Mucosa of descending colon (tissue), 3 donors: ENCODE measurements at regions not wholly inside any gene's neighbourhood (a gene's known extent, or its start where the extent isn't known, plus 50 kb on each side); places are given as distances from the start of the nearest gene placed in this dataset.

ENCODE experiments used
- ATAC-seq: fragments of 200-7000 bp; cut with Tn5 transposase; one replicate; pipeline ENCODE4 v1.9.1; 2020; ENCODE audit warnings: mild to moderate bottlenecking, moderate library complexity
- DNase-seq, 3 donors: peaks; one replicate each; pipeline ENCODE4 v3.0.0-alpha.2; 2020
- H3K36me3 ChIP-seq: fragments of 200-600 bp; one replicate; pipeline ENCODE4 v1.8.0; 2021; ENCODE audit warnings: low read depth, mild to moderate bottlenecking
- H3K4me1 ChIP-seq: fragments of 200-600 bp; one replicate; pipeline ENCODE4 v1.8.0; 2021; ENCODE audit warnings: low read depth, mild to moderate bottlenecking
- H3K4me3 ChIP-seq: fragments of 200-600 bp; one replicate; pipeline ENCODE4 v1.8.0; 2021; ENCODE audit warnings: mild to moderate bottlenecking
- H3K9me3 ChIP-seq: fragments of 200-600 bp; one replicate; pipeline ENCODE4 v1.8.0; 2021; ENCODE audit warnings: mild to moderate bottlenecking
- CTCF ChIP-seq: fragments of 200-600 bp; IDR thresholded peaks from one replicate; pipeline ENCODE4 v1.8.0; 2022; ENCODE audit warnings: antibody characterized with exemption, mild to moderate bottlenecking
- intact Hi-C, 2 donors: fragments of 100-400 bp; cut with DNase I in 1 of 2; cut with micrococcal nuclease in 1 of 2; formaldehyde crosslinking; loops; one replicate each; pipeline versions ENCODE4 v1.11.0 to v1.11.1; 2022; cut with DNase I, micrococcal nuclease
- donor health status: DM: no; HTN: no; CAD: no; lungs with moderate emphysema.
- donor health status: DM: no; HTN: no; CAD: no.
- donor health status: DM: no; HTN: yes; CAD: no.

- H3K36me3 ChIP-seq, result no peaks in the 10 kb centered on the region
These were observed 670.0 kb upstream of the KIRREL3 start for GRCh38 chr11:127670374-127671119.

DNA sequence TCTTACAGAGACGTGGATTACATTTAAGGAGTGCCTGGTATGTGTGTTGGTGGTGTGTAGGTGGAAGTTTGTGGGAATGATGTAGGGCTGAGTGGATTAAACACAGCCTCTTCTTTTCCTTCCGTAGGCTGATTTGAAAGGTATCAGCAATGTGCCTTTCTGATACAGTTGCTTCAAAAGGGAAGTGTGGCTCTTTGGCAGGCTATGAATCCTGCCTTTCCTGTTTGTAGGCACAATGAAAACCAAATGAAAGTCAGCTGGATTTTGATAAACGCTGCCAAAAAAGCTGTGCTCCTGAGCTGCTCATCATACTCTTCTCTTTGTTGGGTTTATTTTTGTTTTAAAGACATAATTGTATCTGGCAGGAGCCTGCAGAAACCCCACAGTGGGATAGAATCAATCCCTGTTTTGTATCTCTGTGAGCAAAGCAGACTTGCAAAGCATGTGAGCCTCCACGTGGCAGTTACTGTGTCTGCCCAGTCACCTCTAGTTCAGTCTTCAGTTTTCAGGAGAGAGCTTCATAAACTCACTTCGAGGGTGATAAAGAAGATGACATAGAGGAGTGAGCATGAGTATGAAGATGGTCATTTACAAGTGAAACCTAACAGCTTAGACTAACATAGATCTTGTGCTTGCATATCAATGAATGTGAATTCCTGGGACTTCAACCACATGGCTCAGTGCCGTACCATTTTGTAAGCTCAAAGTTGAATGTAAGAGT, 655.7 kb upstream of the KIRREL3 start:
- H3K9me3 ChIP-seq, result peaks cover 6% of the 10 kb centered on the region
- DNase-seq (no peak), ATAC-seq (no peak)
- no peak overlapping the region for H3K4me3 ChIP-seq
- no peaks in the 10 kb centered on the region for H3K36me3 ChIP-seq
- H3K4me1 ChIP-seq, result no peaks in the 10 kb centered on the region
- intact Hi-C loops, result no loop called here
- no peak for TF ChIP-seq CTCF

More at GRCh38 chr11:127670374-127671119, 670.0 kb upstream of the KIRREL3 start:
- no peak overlapping the region for H3K4me3 ChIP-seq
- DNase-seq (no peak), ATAC-seq (no peak)
- H3K4me1 ChIP-seq, result peaks cover under 1% of the 10 kb centered on the region
- no peaks in the 10 kb centered on the region for H3K9me3 ChIP-seq
- intact Hi-C loops, result no loop called here
- TF ChIP-seq CTCF, result no peak

DNA sequence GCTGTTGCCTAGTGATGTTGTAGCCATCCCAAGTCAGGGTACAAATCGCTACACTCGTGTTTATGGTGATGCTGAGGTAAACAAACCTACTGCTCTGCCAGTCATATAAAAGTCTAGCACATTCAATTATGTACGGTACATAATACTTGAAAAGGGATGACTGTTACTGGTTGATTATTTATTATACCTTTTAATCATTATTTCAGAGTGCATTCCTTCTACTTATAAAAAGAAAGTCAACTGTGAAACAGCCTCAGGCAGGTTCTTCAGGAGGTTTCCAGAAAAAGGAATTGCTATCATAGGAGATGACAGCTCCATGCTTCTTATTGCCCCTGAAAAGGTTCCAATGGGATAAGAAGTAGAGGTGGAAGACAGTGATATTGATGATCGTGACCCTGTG, 652.5 kb upstream of the KIRREL3 start:
- Histone ChIP-seq H3K36me3 (no peaks in the 10 kb centered on the region), H3K4me3 (no peak overlapping the region), H3K9me3 (no peaks in the 10 kb centered on the region), H3K4me1 (no peaks in the 10 kb centered on the region)
- ATAC-seq (no peak), DNase-seq (no peak)
- TF ChIP-seq CTCF, result no peak
- intact Hi-C loops, result no loop called here

- Histone ChIP-seq H3K36me3 (no peaks in the 10 kb centered on the region), H3K9me3 (no peaks in the 10 kb centered on the region), H3K4me3 (no peak overlapping the region), H3K4me1 (no peaks in the 10 kb centered on the region)
- intact Hi-C loops, result no loop called here
- ATAC-seq (no peak), DNase-seq (no peak)
- no peak for TF ChIP-seq CTCF
These were observed 651.3 kb upstream of the KIRREL3 start for GRCh38 chr11:127651888-127652221.

DNA sequence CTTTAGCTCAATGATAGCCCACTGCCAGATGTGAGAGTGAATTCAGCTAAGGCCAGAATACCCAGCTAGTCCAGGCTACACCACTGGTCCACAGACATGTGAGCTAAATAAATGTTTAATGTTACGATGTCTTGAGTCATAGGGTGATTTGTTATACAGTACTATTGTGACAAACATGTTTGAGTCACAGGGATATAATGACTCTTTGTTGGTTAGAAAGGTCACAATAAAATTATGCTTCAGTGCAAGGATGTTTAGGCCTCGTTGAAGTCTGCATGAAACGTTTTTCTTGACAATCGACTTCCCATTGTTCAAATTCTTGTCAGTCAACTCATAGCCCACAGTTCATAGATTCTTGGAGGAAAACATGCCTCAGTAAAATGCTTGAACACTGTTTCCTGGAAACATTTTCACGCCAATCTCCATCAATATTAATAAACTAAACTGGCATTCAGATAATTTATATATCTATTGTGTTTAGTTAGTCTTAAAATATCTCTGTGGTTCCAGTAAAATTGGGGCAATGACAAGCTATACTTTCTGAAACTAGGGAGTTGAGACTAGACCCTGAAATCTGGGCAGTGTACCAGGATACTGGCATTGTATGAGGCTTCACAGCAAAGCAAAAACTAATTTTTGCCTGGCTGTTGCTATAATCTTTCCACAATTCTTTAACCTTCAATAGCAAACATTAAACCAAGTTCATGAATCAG, 650.8 kb upstream of the KIRREL3 start:
- Histone ChIP-seq H3K4me1 (no peaks in the 10 kb centered on the region), H3K4me3 (no peak overlapping the region), H3K36me3 (no peaks in the 10 kb centered on the region), H3K9me3 (no peaks in the 10 kb centered on the region)
- TF ChIP-seq CTCF, result no peak
- intact Hi-C loops, result no loop called here
- DNase-seq (no peak), ATAC-seq (peak; percentile 35)
